ENCODE measurements at regions not wholly inside any gene's neighbourhood (a gene's known extent, or its start where the extent isn't known, plus 50 kb on each side); places are given as distances from the start of the nearest gene placed in this dataset.

GRCh38 chr3:194276768-194277103 lies 74.4 kb downstream of the CPN2 start:
- no peak for DNase-seq
- intact Hi-C loops (cut with DNase I) = no loop called here

GRCh38 chr3:194277104-194277785 lies 73.9 kb downstream of the CPN2 start:
- DNase-seq = peak in 2 of 10 donors; percentile 76 to 83
- intact Hi-C loops (cut with DNase I) = no loop called here

GRCh38 chr3:194277786-194278130 lies 73.4 kb downstream of the CPN2 start:
- peak in 2 of 10 donors; percentile 74 to 83 for DNase-seq
- intact Hi-C loops (cut with DNase I) = no loop called here

- intact Hi-C loops (cut with DNase I) = no loop called here
- peak in 2 of 10 donors; percentile 37 to 50 for DNase-seq
These were observed 72.8 kb downstream of the CPN2 start for GRCh38 chr3:194278186-194278845.

GRCh38 chr3:194279101-194279500 lies 72.0 kb downstream of the CPN2 start:
- peak in 2 of 10 donors; percentile 24 to 53 for DNase-seq
- intact Hi-C loops (cut with DNase I) = no loop called here

- intact Hi-C loops (cut with DNase I) = no loop called here
These were observed 71.3 kb downstream of the CPN2 start for GRCh38 chr3:194279701-194280360.

GRCh38 chr3:194280777-194281176 lies 70.4 kb downstream of the CPN2 start:
- DNase-seq = peak in 2 of 10 donors; percentile 39 to 49
- intact Hi-C loops (cut with DNase I) = no loop called here

More at GRCh38 chr3:194279701-194280360, 71.3 kb downstream of the CPN2 start:
- DNase-seq = peak in 1 of 10 donors; percentile 54

GRCh38 chr3:194281306-194281705 lies 69.8 kb downstream of the CPN2 start:
- peak in 1 of 10 donors; percentile 67 for DNase-seq
- intact Hi-C loops (cut with DNase I) = no loop called here

- DNase-seq = peak in 2 of 10 donors; percentile 34 to 44
- intact Hi-C loops (cut with DNase I) = no loop called here
These were observed 69.4 kb downstream of the CPN2 start for GRCh38 chr3:194281766-194282165.

- DNase-seq = peak in 2 of 10 donors; percentile 20 to 53
- intact Hi-C loops (cut with DNase I) = no loop called here
These were observed 68.5 kb downstream of the CPN2 start for GRCh38 chr3:194282436-194283122.

GRCh38 chr3:194283221-194284006 lies 67.7 kb downstream of the CPN2 start:
- peak in 2 of 10 donors; percentile 18 to 38 for DNase-seq
- intact Hi-C loops (cut with DNase I) = no loop called here

GRCh38 chr3:194284351-194284750 lies 66.8 kb downstream of the CPN2 start:
- intact Hi-C loops (cut with DNase I) = no loop called here
- DNase-seq = peak in 2 of 10 donors; percentile 11 to 35

GRCh38 chr3:194285024-194285849 lies 65.9 kb downstream of the CPN2 start:
- peak in 2 of 10 donors; percentile 9 to 22 for DNase-seq
- intact Hi-C loops (cut with DNase I) = no loop called here

- DNase-seq = peak in 3 of 10 donors; percentile 7 to 36 (median 12)
These were observed 65.3 kb downstream of the CPN2 start for GRCh38 chr3:194285850-194286197.

GRCh38 chr3:194286375-194287146 lies 64.6 kb downstream of the CPN2 start:
- intact Hi-C loops (cut with DNase I) = no loop called here
- DNase-seq = peak in 1 of 10 donors; percentile 76

More at GRCh38 chr3:194285850-194286197, 65.3 kb downstream of the CPN2 start:
- intact Hi-C loops (cut with DNase I) = no loop called here

GRCh38 chr3:194287374-194287773 lies 63.8 kb downstream of the CPN2 start:
- intact Hi-C loops (cut with DNase I) = no loop called here
- peak in 1 of 10 donors; percentile 8 for DNase-seq

GRCh38 chr3:194287977-194288706 lies 63.0 kb downstream of the CPN2 start:
- intact Hi-C loops (cut with DNase I) = no loop called here
- peak in 1 of 10 donors; percentile 12 for DNase-seq

Data from posterior cingulate gyrus (tissue), 11 donors.